OCI-LY1 (cell line): ENCODE measurements at regions not wholly inside any gene's neighbourhood (a gene's known extent, or its start where the extent isn't known, plus 50 kb on each side); places are given as distances from the start of the nearest gene placed in this dataset.

Source experiments
- EZH2 ChIP-seq: fragments of 200-600 bp; sonication (generic), shearing (Covaris generic); IDR thresholded peaks from 2 replicates; pipeline ENCODE4 v1.8.0; 2017; ENCODE audit warnings: borderline replicate concordance, mixed run types, mild to moderate bottlenecking, antibody characterized with exemption, low read length, moderate library complexity, mixed read lengths
- TF ChIP-seq, protein P1 (sequence below): fragments of 200-600 bp; sonication (generic), shearing (Covaris generic); IDR thresholded peaks from 2 replicates; pipeline ENCODE4 v1.5.1; 2017; ENCODE audit warnings: mild to moderate bottlenecking, antibody characterized with exemption, low read length, moderate library complexity, mixed read lengths

DNA sequence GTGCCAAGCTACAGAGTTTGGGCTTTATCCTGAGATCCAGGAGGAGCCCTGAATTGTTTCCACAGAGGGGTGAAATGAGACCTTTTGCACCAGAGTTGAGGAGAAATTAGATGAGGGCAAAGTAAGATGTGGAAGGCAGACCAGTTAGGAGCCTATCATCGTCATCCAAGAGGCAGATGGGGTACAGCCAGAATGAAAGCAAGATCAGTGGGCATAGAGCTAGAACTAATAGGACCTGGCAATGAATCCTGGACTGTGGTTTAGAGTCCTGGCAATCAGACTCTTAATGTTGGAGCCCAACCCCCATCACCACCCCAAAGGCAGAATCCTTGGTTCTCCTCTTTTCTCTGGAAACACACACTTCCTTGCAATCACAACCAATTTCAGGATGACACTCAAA lies 166.6 kb upstream of the HMGA2 start:
- TF ChIP-seq, protein P1, sequence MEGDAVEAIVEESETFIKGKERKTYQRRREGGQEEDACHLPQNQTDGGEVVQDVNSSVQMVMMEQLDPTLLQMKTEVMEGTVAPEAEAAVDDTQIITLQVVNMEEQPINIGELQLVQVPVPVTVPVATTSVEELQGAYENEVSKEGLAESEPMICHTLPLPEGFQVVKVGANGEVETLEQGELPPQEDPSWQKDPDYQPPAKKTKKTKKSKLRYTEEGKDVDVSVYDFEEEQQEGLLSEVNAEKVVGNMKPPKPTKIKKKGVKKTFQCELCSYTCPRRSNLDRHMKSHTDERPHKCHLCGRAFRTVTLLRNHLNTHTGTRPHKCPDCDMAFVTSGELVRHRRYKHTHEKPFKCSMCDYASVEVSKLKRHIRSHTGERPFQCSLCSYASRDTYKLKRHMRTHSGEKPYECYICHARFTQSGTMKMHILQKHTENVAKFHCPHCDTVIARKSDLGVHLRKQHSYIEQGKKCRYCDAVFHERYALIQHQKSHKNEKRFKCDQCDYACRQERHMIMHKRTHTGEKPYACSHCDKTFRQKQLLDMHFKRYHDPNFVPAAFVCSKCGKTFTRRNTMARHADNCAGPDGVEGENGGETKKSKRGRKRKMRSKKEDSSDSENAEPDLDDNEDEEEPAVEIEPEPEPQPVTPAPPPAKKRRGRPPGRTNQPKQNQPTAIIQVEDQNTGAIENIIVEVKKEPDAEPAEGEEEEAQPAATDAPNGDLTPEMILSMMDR: no peak
- no peak for TF ChIP-seq EZH2
